GM18867 (cell line): ENCODE measurements at regions not wholly inside any gene's neighbourhood (a gene's known extent, or its start where the extent isn't known, plus 50 kb on each side); places are given as distances from the start of the nearest gene placed in this dataset.

ENCODE experiments used
- ATAC-seq: cut with Tn5 transposase; IDR thresholded peaks from one replicate; pipeline ENCODE4 v1.9.1; 2021; ENCODE audit warnings: mild to moderate bottlenecking, moderate library complexity; ENCODE audit not compliant: unreplicated experiment

DNA sequence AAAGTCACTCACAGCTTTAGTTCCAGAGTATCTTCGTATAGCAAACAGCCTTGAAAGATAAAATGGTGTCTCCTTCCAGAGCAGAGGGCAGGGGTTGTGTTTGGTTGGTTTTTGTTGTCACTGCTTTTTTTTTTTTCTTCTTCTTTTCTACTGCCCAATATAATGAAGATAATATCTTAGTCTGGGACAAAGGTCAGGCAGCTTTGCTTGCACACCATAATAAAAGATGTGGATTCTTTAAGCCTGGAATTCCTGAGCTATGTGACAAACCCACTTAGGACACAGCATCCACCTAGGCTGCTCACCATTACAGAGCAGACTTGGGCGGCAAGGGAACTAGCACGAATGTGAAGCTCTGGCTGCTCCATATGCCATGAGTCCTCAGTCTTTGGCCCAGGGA, 165.6 kb upstream of the MIR17HG start:
- ATAC-seq: no peak

DNA sequence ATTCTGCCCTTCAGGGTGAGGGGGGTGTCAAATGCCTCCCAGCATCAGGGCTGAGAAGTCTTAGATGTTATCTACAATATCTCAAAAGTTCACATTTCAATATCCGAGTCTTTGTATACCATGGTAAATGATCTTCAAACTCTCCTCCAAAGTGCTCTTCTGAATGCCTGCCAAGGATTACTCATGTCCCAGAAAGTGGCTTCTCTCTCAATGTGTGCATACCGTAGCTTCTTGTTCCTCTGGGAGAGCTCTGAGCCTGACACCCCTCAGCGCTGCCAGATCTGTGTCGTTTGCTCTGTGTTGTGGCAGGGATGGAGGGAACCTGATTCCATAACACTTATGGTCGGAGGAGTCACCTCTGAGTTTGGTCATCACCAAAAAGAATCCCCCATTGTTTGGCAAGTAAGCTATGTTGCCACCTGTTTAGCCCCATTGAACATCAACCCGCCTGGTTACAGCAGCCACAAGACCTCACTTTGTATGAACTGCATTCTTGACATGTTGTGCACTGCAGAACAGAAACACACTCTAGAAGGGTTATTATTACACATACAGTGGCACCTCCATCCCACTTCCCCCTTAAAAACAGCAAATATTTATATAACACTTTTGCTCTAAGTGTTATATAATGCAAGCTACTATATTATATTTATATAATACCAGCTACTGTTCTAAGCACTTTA, 163.1 kb upstream of the MIR17HG start:
- ATAC-seq: no peak

DNA sequence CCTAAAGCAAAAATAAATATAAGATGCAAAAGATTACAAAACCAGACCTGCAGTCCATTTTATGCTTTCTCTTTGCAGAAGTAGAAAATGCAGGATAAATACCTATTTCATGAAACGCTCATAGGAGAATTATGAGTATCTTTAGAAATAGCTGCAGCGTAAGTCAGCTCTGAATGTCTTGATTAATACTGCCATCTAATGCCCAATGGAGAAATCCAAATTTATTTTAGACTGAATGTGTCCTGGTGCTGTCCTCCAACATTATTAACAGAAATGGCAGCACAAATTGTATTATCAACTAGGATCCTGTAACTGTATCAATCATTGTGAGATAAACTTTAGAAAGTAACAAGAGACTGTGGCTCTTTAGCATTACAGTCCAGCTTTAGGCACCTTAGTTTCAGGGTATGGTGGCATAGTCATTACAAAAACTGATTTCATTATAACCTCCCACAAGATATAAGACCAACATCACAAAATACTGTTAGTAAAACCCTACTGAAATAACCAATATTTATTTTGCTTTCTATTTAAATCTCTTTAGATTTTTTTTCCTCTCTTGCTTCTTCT, 162.1 kb upstream of the MIR17HG start:
- no peak for ATAC-seq

DNA sequence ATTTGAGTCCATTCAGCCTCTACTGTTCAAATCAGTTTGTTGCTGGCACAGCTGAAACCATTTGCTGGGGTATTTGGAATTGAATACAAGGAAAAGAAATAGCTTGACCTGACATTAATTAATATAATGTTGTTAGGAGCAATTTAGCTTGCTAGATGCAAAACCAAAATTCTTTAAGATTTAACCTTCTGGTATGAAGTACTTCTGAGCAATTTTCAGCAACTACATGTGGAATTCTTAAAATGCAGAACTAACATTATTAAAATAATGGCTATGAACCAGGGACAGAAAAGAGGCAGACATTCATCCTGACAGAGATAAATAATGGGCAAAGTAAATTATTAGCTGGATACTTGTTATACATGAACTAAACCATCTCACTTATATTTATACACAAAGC, 160.0 kb upstream of the MIR17HG start:
- no peak for ATAC-seq

- ATAC-seq: no peak
Observed at GRCh38 chr13:91189506-91189905, 158.0 kb upstream of the MIR17HG start.

GRCh38 chr13:91193358-91193757, 154.1 kb upstream of the MIR17HG start:
- no peak for ATAC-seq

GRCh38 chr13:91195789-91196188, 151.7 kb upstream of the MIR17HG start:
- ATAC-seq: no peak

DNA sequence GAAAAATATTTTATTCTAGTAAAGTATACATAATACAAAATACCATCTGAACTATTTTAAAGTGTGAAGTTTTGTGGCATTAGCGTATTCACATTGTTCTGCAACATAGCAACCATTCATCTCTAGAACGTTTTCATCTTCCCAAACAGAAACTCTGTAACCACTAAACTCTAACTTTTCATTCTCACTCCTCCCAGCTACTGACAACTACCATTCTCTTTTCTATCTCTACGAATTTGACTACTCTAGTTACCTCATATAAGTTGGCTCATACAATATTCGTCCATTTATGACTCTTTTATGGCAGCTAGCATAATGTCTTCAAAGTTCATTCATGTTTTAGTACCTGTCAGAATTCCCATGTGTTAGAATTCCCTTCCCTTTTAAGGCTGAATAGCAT, 150.5 kb upstream of the MIR17HG start:
- peak; percentile 74 for ATAC-seq

GRCh38 chr13:91199866-91200265, 147.6 kb upstream of the MIR17HG start:
- no peak for ATAC-seq

DNA sequence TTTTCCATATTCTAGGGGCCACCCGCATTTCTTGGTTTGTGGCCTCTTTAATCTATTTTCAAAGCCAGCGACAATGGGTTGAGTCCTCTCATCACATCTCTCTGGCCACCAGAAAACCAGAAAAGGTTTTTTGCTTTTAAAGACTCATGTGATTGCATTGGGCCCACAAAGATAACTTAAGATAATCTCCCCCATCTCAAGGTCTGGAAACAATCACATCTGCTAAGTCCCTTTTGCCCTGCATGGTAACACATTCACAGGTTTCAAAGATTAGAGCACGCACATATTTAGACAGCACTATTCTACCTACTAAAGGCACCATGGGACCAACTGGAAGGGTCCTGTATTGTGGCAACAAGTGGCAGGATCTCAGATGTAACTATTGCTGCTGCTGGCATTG, 147.0 kb upstream of the MIR17HG start:
- ATAC-seq: no peak

- ATAC-seq: no peak
Observed at GRCh38 chr13:91203430-91203829, 144.1 kb upstream of the MIR17HG start.

DNA sequence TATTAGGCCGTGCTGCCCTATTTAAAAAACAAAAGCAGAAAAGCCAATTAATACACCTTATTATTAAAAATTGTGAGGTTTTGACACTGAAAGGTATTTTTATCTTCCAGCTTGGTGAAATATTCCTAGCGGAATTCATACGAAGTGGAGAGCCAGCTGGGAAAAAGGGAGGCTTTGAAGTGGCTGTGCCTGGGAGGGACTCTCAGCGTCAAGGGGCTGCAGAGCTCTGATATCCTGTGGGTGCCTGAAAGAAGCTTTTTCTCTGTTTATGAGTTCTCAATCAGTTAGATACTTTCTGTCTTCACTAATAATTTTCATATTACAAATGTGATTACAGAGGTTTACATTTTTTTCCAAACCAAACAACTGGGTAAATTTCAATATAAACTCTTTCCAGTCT, 140.2 kb upstream of the MIR17HG start:
- no peak for ATAC-seq

GRCh38 chr13:91211510-91211909, 136.0 kb upstream of the MIR17HG start:
- no peak for ATAC-seq

DNA sequence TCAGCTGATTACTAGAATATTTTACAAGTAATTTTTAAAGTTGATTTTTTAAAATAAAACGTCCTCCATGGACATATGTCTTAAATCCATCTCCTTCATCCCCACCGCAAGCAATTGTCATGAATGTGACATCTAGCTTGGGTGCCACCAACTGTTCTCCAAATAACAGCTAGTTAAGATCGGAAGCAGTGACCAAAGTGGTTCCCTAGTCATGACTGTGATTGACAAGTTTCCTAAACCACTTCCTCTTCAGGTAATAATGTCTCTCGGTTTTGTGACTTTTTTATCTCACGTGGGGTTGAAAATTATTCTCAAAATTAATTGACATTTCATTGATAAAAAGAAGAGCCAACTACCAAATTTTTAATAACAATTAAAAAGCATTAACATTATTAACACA, 135.3 kb upstream of the MIR17HG start:
- peak; percentile 44 for ATAC-seq

- ATAC-seq: no peak
Observed at GRCh38 chr13:91214031-91214430, 133.5 kb upstream of the MIR17HG start.

GRCh38 chr13:91216928-91217700, 130.4 kb upstream of the MIR17HG start:
- no peak for ATAC-seq

GRCh38 chr13:91219201-91219600, 128.3 kb upstream of the MIR17HG start:
- ATAC-seq: no peak

GRCh38 chr13:91220872-91221271, 126.6 kb upstream of the MIR17HG start:
- no peak for ATAC-seq

GRCh38 chr13:91228108-91228507, 119.4 kb upstream of the MIR17HG start:
- no peak for ATAC-seq

GRCh38 chr13:91228940-91229339, 118.5 kb upstream of the MIR17HG start:
- no peak for ATAC-seq

GRCh38 chr13:91232716-91233115, 114.8 kb upstream of the MIR17HG start:
- no peak for ATAC-seq

- ATAC-seq: no peak
Observed at GRCh38 chr13:91233291-91233690, 114.2 kb upstream of the MIR17HG start.
